Heart left ventricle (tissue), 16 donors: ENCODE measurements at regions not wholly inside any gene's neighbourhood (a gene's known extent, or its start where the extent isn't known, plus 50 kb on each side); places are given as distances from the start of the nearest gene placed in this dataset.

Experiments
- ATAC-seq, 4 donors: fragments of 200-7000 bp; cut with Tn5 transposase; one replicate each; pipeline ENCODE4 v1.9.1; 2020 to 2022; ENCODE audit warnings: moderate library complexity in 4 of 4, mild to moderate bottlenecking in 3 of 4, moderate number of reproducible peaks in 1 of 4
- DNase-seq, 5 donors: peaks; one replicate each; pipeline ENCODE4 v3.0.0-alpha.2; 2020
- H3K27ac ChIP-seq, 12 donors: fragments of 200-600 bp; sonication (generic) in 4 of 12; one replicate each; pipeline versions ENCODE4 v1.5.0 to v1.8.0; 2016 to 2022; ENCODE audit warnings: mild to moderate bottlenecking in 2 of 12
- H3K27me3 ChIP-seq, 9 donors: fragments of 200-600 bp; sonication (generic) in 2 of 9; one replicate each; pipeline versions ENCODE4 v1.5.1 to v1.8.0; 2016 to 2022; ENCODE audit warnings: mild to moderate bottlenecking in 3 of 9
- H3K36me3 ChIP-seq, 9 donors: fragments of 200-600 bp; sonication (generic) in 2 of 9; one replicate each; pipeline versions ENCODE4 v1.5.0 to v1.8.0; 2018 to 2022; ENCODE audit warnings: mild to moderate bottlenecking in 2 of 9
- H3K4me1 ChIP-seq, 12 donors: fragments of 200-600 bp; sonication (generic) in 4 of 12; one replicate each; pipeline versions ENCODE4 v1.5.0 to v1.8.0; 2016 to 2022; ENCODE audit warnings: mild to moderate bottlenecking in 3 of 12
- H3K4me3 ChIP-seq, 12 donors: fragments of 200-600 bp; sonication (generic) in 4 of 12; one replicate each; pipeline versions ENCODE4 v1.5.0 to v1.8.0; 2017 to 2022; ENCODE audit warnings: mild to moderate bottlenecking in 9 of 12, moderate library complexity in 4 of 12
- H3K9me3 ChIP-seq, 12 donors: fragments of 200-600 bp; sonication (generic) in 4 of 12; one replicate each; pipeline versions ENCODE4 v1.5.0 to v1.8.0; 2016 to 2022; ENCODE audit warnings: mild to moderate bottlenecking in 1 of 12
- POLR2A ChIP-seq, 2 donors: fragments of 450-650 bp; IDR thresholded peaks; one replicate each; pipeline ENCODE4 v1.6.1; 2017; ENCODE audit warnings: antibody characterized with exemption in 2 of 2, mild to moderate bottlenecking in 2 of 2, moderate library complexity in 2 of 2
- WGBS, 4 donors: extraction: QIAGEN DNeasy Blood & Tissue Kit in 2 of 4; methylation state at CpG; one replicate each; pipeline versions ENCODE4 v1.1.5 to v1.1.7; 2013 to 2018; 5-methylcytosine and 5-hydroxymethylcytosine counted together
- intact Hi-C, 10 donors: fragments of 100-400 bp; cut with DNase I; formaldehyde crosslinking; loops; one replicate each; pipeline versions ENCODE4 v1.11.1 to v1.14.2; 2022
- TF ChIP-seq, protein P1 (sequence below), 12 donors: fragments of 200-600 bp; sonication (generic) in 4 of 12; IDR thresholded peaks; one replicate each; pipeline versions ENCODE4 v1.5.0 to v1.8.0; 2018 to 2022; ENCODE audit warnings: antibody characterized with exemption in 12 of 12, mild to moderate bottlenecking in 5 of 12
- donor health status: ischemic (EF 13 %, LVEDD 7.1; RV severe dilation, severe dysfunction).
- donor health status: healthy with polysubstance abuse.
- donor health status: DM: no; HTN: yes; CAD: no.
- donor health status: DM: no; HTN: no; CAD: no.
- donor health status: ischemic (EF 25% LVEDD 6.9; RV normal size, moderate dysfunction).
- donor health status: ischemic (EF 25% LVEDD 5.7; RV mildly dilated, moderate dysfunction).
- donor health status: healthy.
- donor health status: DM: yes; HTN: yes; CAD: no.
- donor health status: ischemic (EF 35%, LVEDD 5.7; RV mildly dilated, moderate dysfunction).
- donor health status: nonischemic (EF 11% LVEDD 7.7; RV severe dilation, severe dysfunction).
- donor health status: DM: yes; HTN: yes; CAD: no.
- donor health status: PGD.
- donor health status: ischemic (EF 29% LVEDD 5.4; RV normal size, mild dysfunction).
- donor health status: nonischemic (EF 23%, LVEDD 6.1; RV moderate dilation, normal function).

DNA sequence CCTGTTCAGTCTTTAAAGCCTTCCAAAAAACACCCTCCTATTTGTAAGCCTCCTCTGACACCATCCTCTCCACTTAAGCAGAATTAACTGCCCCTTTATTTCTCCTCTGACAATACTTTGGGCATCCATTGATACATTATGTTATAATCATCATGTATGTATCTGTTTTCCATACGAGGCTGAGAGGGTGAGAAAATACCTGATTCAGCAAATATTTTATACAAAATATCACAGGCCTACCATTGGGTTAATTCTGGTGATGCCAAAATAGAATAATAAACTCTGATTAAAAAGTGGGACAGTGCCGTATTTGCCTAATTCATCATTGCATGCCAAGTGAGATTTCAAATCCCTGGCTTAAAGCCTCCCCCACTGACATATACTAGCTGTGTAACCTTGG, 118.2 kb upstream of the ADAMTS9 start:
- TF ChIP-seq POLR2A (IDR thresholded peaks at IDR 0.05), result no peak
- TF ChIP-seq, protein P1, sequence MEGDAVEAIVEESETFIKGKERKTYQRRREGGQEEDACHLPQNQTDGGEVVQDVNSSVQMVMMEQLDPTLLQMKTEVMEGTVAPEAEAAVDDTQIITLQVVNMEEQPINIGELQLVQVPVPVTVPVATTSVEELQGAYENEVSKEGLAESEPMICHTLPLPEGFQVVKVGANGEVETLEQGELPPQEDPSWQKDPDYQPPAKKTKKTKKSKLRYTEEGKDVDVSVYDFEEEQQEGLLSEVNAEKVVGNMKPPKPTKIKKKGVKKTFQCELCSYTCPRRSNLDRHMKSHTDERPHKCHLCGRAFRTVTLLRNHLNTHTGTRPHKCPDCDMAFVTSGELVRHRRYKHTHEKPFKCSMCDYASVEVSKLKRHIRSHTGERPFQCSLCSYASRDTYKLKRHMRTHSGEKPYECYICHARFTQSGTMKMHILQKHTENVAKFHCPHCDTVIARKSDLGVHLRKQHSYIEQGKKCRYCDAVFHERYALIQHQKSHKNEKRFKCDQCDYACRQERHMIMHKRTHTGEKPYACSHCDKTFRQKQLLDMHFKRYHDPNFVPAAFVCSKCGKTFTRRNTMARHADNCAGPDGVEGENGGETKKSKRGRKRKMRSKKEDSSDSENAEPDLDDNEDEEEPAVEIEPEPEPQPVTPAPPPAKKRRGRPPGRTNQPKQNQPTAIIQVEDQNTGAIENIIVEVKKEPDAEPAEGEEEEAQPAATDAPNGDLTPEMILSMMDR (IDR thresholded peaks at IDR 0.05), result no peak
- Histone ChIP-seq H3K36me3 (peaks cover 0 to 14% (median 0%) of the 10 kb centered on the region in 9 donors), H3K9me3 (no peaks in the 10 kb centered on the region), H3K27ac (no peak overlapping the region), H3K4me1 (peaks cover 0 to 7% (median 0%) of the 10 kb centered on the region in 12 donors), H3K27me3 (no peaks in the 10 kb centered on the region), H3K4me3 (no peak overlapping the region)
- intact Hi-C loops, result loop anchor here in 1 of 10 donors (10.0 kb wide), 1 partner anchor 271 kb away; no protein-coding TSS in a partner anchor
- WGBS, 4 donors, result 71 to 80% (median 76%) methylated on average over 2 of the region's 2 CpGs
- ATAC-seq, result no peak
- no peak for DNase-seq

DNA sequence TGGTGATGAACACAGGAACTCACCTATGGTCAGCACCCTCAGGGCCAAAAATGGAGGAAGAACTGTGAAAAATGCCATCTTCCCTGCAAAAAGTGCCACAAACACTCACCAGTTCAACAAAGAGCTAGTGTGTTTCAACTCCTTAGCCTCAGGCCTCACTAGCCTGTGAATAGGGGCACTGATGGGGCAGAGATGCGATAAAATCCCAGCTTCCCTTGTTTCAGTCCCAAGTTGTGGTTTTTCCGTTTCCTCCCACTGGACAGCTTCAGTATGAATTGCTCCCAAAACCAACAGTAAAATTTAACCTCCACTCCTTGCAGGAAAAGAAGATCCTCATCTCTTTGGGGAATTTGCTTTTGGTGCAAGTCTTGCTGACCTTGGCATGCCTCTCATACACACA, 117.4 kb upstream of the ADAMTS9 start:
- TF ChIP-seq, protein P1 (IDR thresholded peaks at IDR 0.05), result no peak
- TF ChIP-seq POLR2A (IDR thresholded peaks at IDR 0.05), result no peak
- Histone ChIP-seq H3K27ac (no peak overlapping the region), H3K4me1 (peaks cover 0 to 7% (median 0%) of the 10 kb centered on the region in 12 donors), H3K4me3 (no peak overlapping the region), H3K27me3 (no peaks in the 10 kb centered on the region), H3K36me3 (peaks cover 0 to 12% (median 0%) of the 10 kb centered on the region in 9 donors), H3K9me3 (no peaks in the 10 kb centered on the region)
- no peak for DNase-seq
- intact Hi-C loops, result loop anchor here in 1 of 10 donors (10.0 kb wide), 1 partner anchor 270 kb away; no protein-coding TSS in a partner anchor
- no peak for ATAC-seq
- WGBS, 4 donors, result 77 to 90% (median 89%) methylated on average over 2 of the region's 2 CpGs

DNA sequence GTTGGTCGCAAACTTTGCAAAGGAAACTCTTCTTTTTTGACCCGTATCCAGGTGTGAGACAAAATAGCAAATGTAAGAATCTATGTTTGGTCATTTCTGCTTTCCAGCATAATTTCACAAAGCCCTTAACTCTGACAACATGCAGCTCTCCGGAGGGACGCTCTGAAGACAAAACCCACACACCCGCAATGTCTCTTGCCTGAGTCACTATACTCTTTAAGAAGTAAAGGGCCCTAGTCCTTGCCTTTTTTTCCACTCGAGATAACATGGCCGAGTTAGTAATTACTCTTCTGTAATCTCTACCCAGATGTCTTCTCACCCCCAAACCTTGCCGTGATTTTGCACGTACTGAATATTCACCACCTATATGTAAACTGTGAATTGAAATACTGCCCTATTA, 115.7 kb upstream of the ADAMTS9 start:
- intact Hi-C loops, result loop anchor here in 1 of 10 donors (10.0 kb wide), 1 partner anchor 269 kb away; no protein-coding TSS in a partner anchor
- H3K36me3 ChIP-seq, result peaks cover 0 to 15% (median 0%) of the 10 kb centered on the region in 9 donors

DNA sequence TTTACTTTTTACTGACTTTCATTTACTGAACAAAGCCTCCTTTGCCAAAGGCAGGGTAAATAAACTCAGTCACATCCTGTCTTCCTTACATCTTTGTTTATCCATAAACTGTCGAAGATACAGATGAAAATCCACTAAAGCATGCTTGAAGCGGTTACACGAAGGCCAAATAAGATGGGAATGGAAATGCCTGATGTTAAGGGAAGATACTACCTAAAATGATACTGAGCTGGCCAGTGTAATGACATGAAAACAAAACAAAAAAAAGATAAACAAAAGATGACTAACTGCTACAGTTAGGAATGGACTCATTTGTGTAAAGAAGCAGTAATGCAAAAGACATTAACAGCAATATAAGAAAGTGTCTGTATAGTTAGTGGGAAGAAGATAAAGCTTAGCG, 114.7 kb upstream of the ADAMTS9 start:
- ATAC-seq, result no peak
- TF ChIP-seq, protein P1 (IDR thresholded peaks at IDR 0.05), result no peak
- no peak for TF ChIP-seq POLR2A (IDR thresholded peaks at IDR 0.05)
- Histone ChIP-seq H3K27ac (no peak overlapping the region), H3K4me1 (peaks cover 0 to 10% (median 0%) of the 10 kb centered on the region in 12 donors), H3K4me3 (no peak overlapping the region), H3K9me3 (no peaks in the 10 kb centered on the region), H3K36me3 (peaks cover 0 to 15% (median 0%) of the 10 kb centered on the region in 9 donors), H3K27me3 (no peaks in the 10 kb centered on the region)
- 85 to 91% (median 89%) methylated on average over 4 of the region's 4 CpGs for WGBS, 4 donors
- no peak for DNase-seq
- intact Hi-C loops, result loop anchor here in 1 of 10 donors (10.0 kb wide), 1 partner anchor 268 kb away; no protein-coding TSS in a partner anchor

More for the DNA sequence above, 115.7 kb upstream of the ADAMTS9 start:
- no peak overlapping the region for H3K4me3 ChIP-seq
- H3K9me3 ChIP-seq, result no peaks in the 10 kb centered on the region
- no peak for DNase-seq
- WGBS, 4 donors, result 89 to 93% (median 91%) methylated on average over 9 of the region's 9 CpGs
- no peak overlapping the region for H3K27ac ChIP-seq
- ATAC-seq, result no peak
- peaks cover 0 to 7% (median 0%) of the 10 kb centered on the region in 12 donors for H3K4me1 ChIP-seq
- no peaks in the 10 kb centered on the region for H3K27me3 ChIP-seq
- no peak for TF ChIP-seq POLR2A (IDR thresholded peaks at IDR 0.05)
- TF ChIP-seq, protein P1 (IDR thresholded peaks at IDR 0.05), result no peak
